Neuronal stem cell (in vitro differentiated cells): ENCODE measurements at regions not wholly inside any gene's neighbourhood (a gene's known extent, or its start where the extent isn't known, plus 50 kb on each side); places are given as distances from the start of the nearest gene placed in this dataset.

ENCODE experiments used
- DNase-seq: peaks from one replicate; pipeline ENCODE4 v3.0.0-alpha.2; 2013; ENCODE audit warnings: low spot score
- H2AFZ ChIP-seq: one replicate; pipeline ENCODE4 v1.6.1; 2013; ENCODE audit warnings: mild to moderate bottlenecking, low read length, inconsistent platforms
- H2AK5ac ChIP-seq: 2 replicates; pipeline ENCODE4 v1.6.1; 2013; ENCODE audit warnings: low read depth, mild to moderate bottlenecking, inconsistent platforms, low read length, moderate library complexity, mixed read lengths
- H2BK120ac ChIP-seq: 2 replicates; pipeline ENCODE4 v1.6.1; 2013; ENCODE audit warnings: low read depth, mild to moderate bottlenecking, inconsistent platforms, low read length, moderate library complexity, mixed read lengths
- H2BK12ac ChIP-seq: one replicate; pipeline ENCODE4 v1.6.1; 2013; ENCODE audit warnings: low read length, inconsistent platforms
- H2BK15ac ChIP-seq: 2 replicates; pipeline ENCODE4 v1.6.1; 2013; ENCODE audit warnings: mild to moderate bottlenecking, low read length, inconsistent platforms, mixed read lengths
- H2BK5ac ChIP-seq: one replicate; pipeline ENCODE4 v1.6.1; 2013; ENCODE audit warnings: inconsistent platforms, mild to moderate bottlenecking, low read length, moderate library complexity
- H3K14ac ChIP-seq: one replicate; pipeline ENCODE4 v1.6.1; 2013; ENCODE audit warnings: low read length, inconsistent platforms
- H3K18ac ChIP-seq: 2 replicates; pipeline ENCODE4 v1.6.1; 2013; ENCODE audit warnings: low read length, inconsistent platforms
- H3K23ac ChIP-seq: 2 replicates; pipeline ENCODE4 v1.6.1; 2013; ENCODE audit warnings: low read depth, mild to moderate bottlenecking, mixed read lengths, low read length, inconsistent platforms; ENCODE audit not compliant: poor library complexity
- H3K27ac ChIP-seq: replicated peaks from 3 replicates; pipeline ENCODE4 v1.5.1; 2013; ENCODE audit warnings: low read length, inconsistent platforms
- H3K27me3 ChIP-seq, 3 experiments: 2 replicates each; pipeline ENCODE4 v1.6.1; 2013; ENCODE audit warnings: low read length in 3 of 3, mild to moderate bottlenecking in 2 of 3, inconsistent platforms in 1 of 3, low read depth in 1 of 3, mixed read lengths in 1 of 3, moderate library complexity in 1 of 3; ENCODE audit not compliant: control insufficient read depth in 3 of 3, insufficient read depth in 3 of 3
- H3K36me3 ChIP-seq, 2 donors: replicated peaks in 1 of 2; 2 replicates each; pipeline ENCODE4 v1.6.1; 2013; ENCODE audit warnings: low read length in 2 of 2; ENCODE audit not compliant: control insufficient read depth in 2 of 2, insufficient read depth in 2 of 2
- H3K4ac ChIP-seq: 2 replicates; pipeline ENCODE4 v1.6.1; 2013; ENCODE audit warnings: inconsistent platforms, mild to moderate bottlenecking, low read length, moderate library complexity
- H3K4me1 ChIP-seq, 2 donors: 1 replicate in 1 of 2; 2 replicates in 1 of 2; pipeline ENCODE4 v1.6.1; 2013; ENCODE audit warnings: low read length in 2 of 2, low read depth in 1 of 2; ENCODE audit not compliant: control insufficient read depth in 2 of 2, insufficient read depth in 1 of 2
- H3K4me2 ChIP-seq: one replicate; pipeline ENCODE4 v1.6.1; 2013; ENCODE audit warnings: mild to moderate bottlenecking, low read length, inconsistent platforms; ENCODE audit not compliant: insufficient read depth, poor library complexity, severe bottlenecking
- H3K4me3 ChIP-seq, 2 donors: 2 replicates each; pipeline ENCODE4 v1.5.1; 2013; ENCODE audit warnings: low read length in 2 of 2, mild to moderate bottlenecking in 2 of 2, inconsistent platforms in 1 of 2, moderate library complexity in 1 of 2
- H3K79me1 ChIP-seq: one replicate; pipeline ENCODE4 v1.6.1; 2013; ENCODE audit warnings: low read depth, mild to moderate bottlenecking, inconsistent platforms, low read length, moderate library complexity
- H3K9ac ChIP-seq: one replicate; pipeline ENCODE4 v1.6.1; 2013; ENCODE audit warnings: mild to moderate bottlenecking, low read depth, low read length, inconsistent platforms; ENCODE audit not compliant: poor library complexity
- H3K9me3 ChIP-seq, 2 donors: replicated peaks in 1 of 2; 2 replicates each; pipeline versions ENCODE3 to v1.6.1; 2013; ENCODE audit warnings: low read length in 2 of 2, mild to moderate bottlenecking in 2 of 2, inconsistent platforms in 1 of 2, low read depth in 1 of 2, mixed read lengths in 1 of 2, moderate library complexity in 1 of 2; ENCODE audit not compliant: control insufficient read depth in 2 of 2, insufficient read depth in 1 of 2
- H4K8ac ChIP-seq: one replicate; pipeline ENCODE4 v1.6.1; 2013; ENCODE audit warnings: low read depth, mild to moderate bottlenecking, inconsistent platforms, low read length, moderate library complexity
- H4K91ac ChIP-seq: one replicate; pipeline ENCODE4 v1.6.1; 2013; ENCODE audit warnings: low read length, low read depth, mild to moderate bottlenecking, inconsistent platforms; ENCODE audit not compliant: poor library complexity
- WGBS, 2 donors: extraction: QIAGEN DNeasy Blood & Tissue Kit; methylation state at CpG; one replicate each; pipeline ENCODE4 v1.1.7; 2013; ENCODE audit warnings: missing lambda C conversion rate in 2 of 2, mixed read lengths in 1 of 2; ENCODE audit not compliant: insufficient read length in 2 of 2, insufficient replicate concordance in 1 of 2; ENCODE audit errors: extremely low coverage in 2 of 2; 5-methylcytosine and 5-hydroxymethylcytosine counted together

DNA sequence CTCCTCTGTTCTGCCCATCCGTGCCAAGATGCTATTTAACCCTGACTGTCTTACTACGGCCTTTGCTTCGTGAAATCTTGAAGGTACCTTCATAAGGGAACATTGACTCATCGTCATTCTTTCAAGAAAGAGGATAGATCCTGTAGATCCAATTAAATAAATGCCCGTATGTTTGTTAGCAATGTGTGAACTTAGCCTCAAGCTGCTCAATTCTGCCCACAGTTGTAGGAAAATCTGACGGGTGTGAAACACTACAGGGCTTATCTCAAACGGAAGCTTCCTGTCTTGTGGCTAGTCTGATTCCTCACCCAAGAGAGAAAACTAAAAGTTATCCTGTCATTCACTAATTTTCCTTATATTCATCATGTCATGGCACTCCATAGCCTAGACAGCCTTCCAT, 168.0 kb upstream of the TBX3 start:
- H3K18ac ChIP-seq: no peak overlapping the region
- no peak overlapping the region for H3K23ac ChIP-seq
- no peak overlapping the region for H2BK12ac ChIP-seq
- H2BK5ac ChIP-seq: no peak overlapping the region
- H2BK120ac ChIP-seq: no peak overlapping the region
- no peak overlapping the region for H3K4me3 ChIP-seq
- no CpG with 5 or more reads among the region's 7 CpGs for WGBS, 2 donors
- no peak overlapping the region for H3K27ac ChIP-seq
- H3K4ac ChIP-seq: no peak overlapping the region
- H2AFZ ChIP-seq: no peak overlapping the region
- no peak overlapping the region for H3K9ac ChIP-seq
- no peak overlapping the region for H3K14ac ChIP-seq
- no peak for DNase-seq
- no peak overlapping the region for H2AK5ac ChIP-seq
- H3K9me3 ChIP-seq: no peaks in the 10 kb centered on the region
- H3K4me2 ChIP-seq: no peak overlapping the region
- H3K36me3 ChIP-seq: no peaks in the 10 kb centered on the region
- no peaks in the 10 kb centered on the region for H3K79me1 ChIP-seq
- H3K27me3 ChIP-seq: no peaks in the 10 kb centered on the region
- no peak overlapping the region for H4K8ac ChIP-seq
- H2BK15ac ChIP-seq: no peak overlapping the region
- H3K4me1 ChIP-seq: no peaks in the 10 kb centered on the region
- H4K91ac ChIP-seq: no peak overlapping the region

GRCh38 chr12:114850661-114851275, 166.8 kb upstream of the TBX3 start:
- Histone ChIP-seq H4K91ac (no peak overlapping the region), H3K4me3 (no peak overlapping the region), H2AFZ (no peak overlapping the region), H3K9ac (no peak overlapping the region), H3K23ac (no peak overlapping the region), H3K4me1 (no peaks in the 10 kb centered on the region), H2BK5ac (no peak overlapping the region), H3K4me2 (no peak overlapping the region), H3K18ac (no peak overlapping the region), H2AK5ac (no peak overlapping the region), H3K4ac (no peak overlapping the region), H3K14ac (no peak overlapping the region), H3K36me3 (no peaks in the 10 kb centered on the region), H3K79me1 (no peaks in the 10 kb centered on the region), H3K9me3 (no peaks in the 10 kb centered on the region), H4K8ac (no peak overlapping the region), H2BK120ac (no peak overlapping the region), H3K27me3 (no peaks in the 10 kb centered on the region), H2BK15ac (no peak overlapping the region), H2BK12ac (no peak overlapping the region), H3K27ac (no peak overlapping the region)
- WGBS, 2 donors: no CpG with 5 or more reads among the region's 7 CpGs
- no peak for DNase-seq

DNA sequence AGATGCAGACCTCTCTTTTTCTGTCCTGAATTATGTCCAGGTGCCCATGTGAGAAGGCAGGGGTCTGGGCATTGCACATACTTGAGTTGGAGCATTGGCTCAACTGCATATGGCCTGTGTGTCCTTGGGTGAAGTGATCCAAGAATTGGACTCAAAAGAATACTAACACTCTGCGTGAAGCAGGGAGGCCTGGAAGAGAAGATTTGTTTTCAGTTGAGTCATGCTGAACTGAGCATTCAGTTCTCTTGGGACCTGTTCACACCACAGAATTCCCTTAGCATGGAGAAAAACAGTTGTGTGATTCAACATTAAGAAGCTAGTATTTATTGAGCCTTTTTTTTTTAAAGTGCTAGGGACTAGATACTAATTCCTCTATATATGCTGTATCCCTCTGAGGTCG, 164.7 kb upstream of the TBX3 start:
- Histone ChIP-seq H3K4me2 (no peak overlapping the region), H2BK12ac (no peak overlapping the region), H3K9ac (no peak overlapping the region), H3K27me3 (no peaks in the 10 kb centered on the region), H3K4me1 (no peaks in the 10 kb centered on the region), H2BK120ac (no peak overlapping the region), H2BK15ac (no peak overlapping the region), H4K8ac (no peak overlapping the region), H3K23ac (no peak overlapping the region), H3K18ac (no peak overlapping the region), H2BK5ac (no peak overlapping the region), H3K79me1 (no peaks in the 10 kb centered on the region), H3K14ac (no peak overlapping the region), H3K36me3 (no peaks in the 10 kb centered on the region), H3K27ac (no peak overlapping the region), H4K91ac (no peak overlapping the region), H2AFZ (no peak overlapping the region), H2AK5ac (no peak overlapping the region), H3K4me3 (no peak overlapping the region), H3K9me3 (no peaks in the 10 kb centered on the region), H3K4ac (no peak overlapping the region)
- DNase-seq: no peak
- WGBS, 2 donors: no CpG with 5 or more reads among the region's 2 CpGs

- Histone ChIP-seq H3K27me3 (no peaks in the 10 kb centered on the region), H3K27ac (no peak overlapping the region), H2BK15ac (no peak overlapping the region), H3K4me3 (no peak overlapping the region), H3K4me1 (no peaks in the 10 kb centered on the region), H2AK5ac (no peak overlapping the region), H2AFZ (no peak overlapping the region), H2BK5ac (no peak overlapping the region), H3K9me3 (no peaks in the 10 kb centered on the region), H3K9ac (no peak overlapping the region), H4K91ac (no peak overlapping the region), H3K4me2 (no peak overlapping the region), H2BK120ac (no peak overlapping the region), H3K23ac (no peak overlapping the region), H3K18ac (no peak overlapping the region), H3K14ac (no peak overlapping the region), H3K36me3 (no peaks in the 10 kb centered on the region), H3K79me1 (no peaks in the 10 kb centered on the region), H2BK12ac (no peak overlapping the region), H3K4ac (no peak overlapping the region), H4K8ac (no peak overlapping the region)
- no peak for DNase-seq
- no CpG with 5 or more reads among the region's 11 CpGs for WGBS, 2 donors
Observed at GRCh38 chr12:114847441-114848035, 163.6 kb upstream of the TBX3 start.
